ENCODE measurements at regions not wholly inside any gene's neighbourhood (a gene's known extent, or its start where the extent isn't known, plus 50 kb on each side); places are given as distances from the start of the nearest gene placed in this dataset.
A peak's percentile ranks its signal among the peaks of the same experiment; 100 is the strongest.
"Not testable (repeated sequence)": the region's sequence is repeated elsewhere in the genome, so short reads cannot be mapped to it uniquely, and the experiment has no call there.

DNA sequence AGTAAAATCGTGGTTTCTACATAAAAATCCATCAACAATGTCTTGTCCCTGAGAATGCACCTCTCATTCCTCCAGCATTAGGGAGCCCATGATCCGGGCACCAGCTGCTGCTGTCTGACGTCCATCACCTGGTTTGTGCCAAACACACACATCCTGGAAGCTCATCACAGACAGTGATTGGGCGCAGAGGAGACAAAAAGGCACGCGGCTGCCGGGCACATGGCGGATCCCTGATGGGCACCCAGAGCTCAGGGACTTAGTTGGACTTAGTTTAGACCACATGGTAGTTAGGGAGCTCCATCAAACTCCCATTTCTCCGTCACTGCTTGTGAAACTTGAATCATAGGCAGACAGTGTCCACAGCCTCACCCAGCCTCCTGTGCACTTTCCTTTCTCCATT is 1059.3 kb downstream of the TMEM121 start:
- no TSS peak for BruUV-seq (replicated peaks)
- DNase-seq (ENCODE audit: low spot score), result no peak
- ChIA-PET CTCF (interaction anchor here (1.6 kb wide), 1 partner anchor 85 kb away, joined by 4 read pairs; no protein-coding TSS in a partner anchor), POLR2A (ENCODE audit: low non-redundant PET) (no interaction called here)
- Histone ChIP-seq H3K27ac (ENCODE audit: low read depth, low read length, poor library complexity, severe bottlenecking) (no peak overlapping the region), H3K36me3 (ENCODE audit: insufficient read depth, low read length, poor library complexity, severe bottlenecking) (no peaks in the 10 kb centered on the region), H3K9me3 (ENCODE audit: low read depth, low read length, poor library complexity, severe bottlenecking) (no peaks in the 10 kb centered on the region), H3K4me1 (ENCODE audit: insufficient read depth, low read length, poor library complexity, severe bottlenecking) (no peaks in the 10 kb centered on the region), H3K4me3 (ENCODE audit: low read depth, low read length, poor library complexity, severe bottlenecking) (no peak overlapping the region), H3K27me3 (replicated peaks; ENCODE audit: insufficient read depth, low read depth, low read length, poor library complexity) (no peaks in the 10 kb centered on the region)
- no peak for TF ChIP-seq EZH2 (IDR thresholded peaks at IDR 0.05; ENCODE audit: borderline replicate concordance, low read depth, low read length, poor library complexity, severe bottlenecking)
- TF ChIP-seq, protein P1, sequence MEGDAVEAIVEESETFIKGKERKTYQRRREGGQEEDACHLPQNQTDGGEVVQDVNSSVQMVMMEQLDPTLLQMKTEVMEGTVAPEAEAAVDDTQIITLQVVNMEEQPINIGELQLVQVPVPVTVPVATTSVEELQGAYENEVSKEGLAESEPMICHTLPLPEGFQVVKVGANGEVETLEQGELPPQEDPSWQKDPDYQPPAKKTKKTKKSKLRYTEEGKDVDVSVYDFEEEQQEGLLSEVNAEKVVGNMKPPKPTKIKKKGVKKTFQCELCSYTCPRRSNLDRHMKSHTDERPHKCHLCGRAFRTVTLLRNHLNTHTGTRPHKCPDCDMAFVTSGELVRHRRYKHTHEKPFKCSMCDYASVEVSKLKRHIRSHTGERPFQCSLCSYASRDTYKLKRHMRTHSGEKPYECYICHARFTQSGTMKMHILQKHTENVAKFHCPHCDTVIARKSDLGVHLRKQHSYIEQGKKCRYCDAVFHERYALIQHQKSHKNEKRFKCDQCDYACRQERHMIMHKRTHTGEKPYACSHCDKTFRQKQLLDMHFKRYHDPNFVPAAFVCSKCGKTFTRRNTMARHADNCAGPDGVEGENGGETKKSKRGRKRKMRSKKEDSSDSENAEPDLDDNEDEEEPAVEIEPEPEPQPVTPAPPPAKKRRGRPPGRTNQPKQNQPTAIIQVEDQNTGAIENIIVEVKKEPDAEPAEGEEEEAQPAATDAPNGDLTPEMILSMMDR (conservative IDR thresholded peaks at IDR 0.05; ENCODE audit: low read depth, low read length), result no peak
- intact Hi-C loops (cut with micrococcal nuclease; ENCODE audit: unreplicated experiment), result no loop called here

DNA sequence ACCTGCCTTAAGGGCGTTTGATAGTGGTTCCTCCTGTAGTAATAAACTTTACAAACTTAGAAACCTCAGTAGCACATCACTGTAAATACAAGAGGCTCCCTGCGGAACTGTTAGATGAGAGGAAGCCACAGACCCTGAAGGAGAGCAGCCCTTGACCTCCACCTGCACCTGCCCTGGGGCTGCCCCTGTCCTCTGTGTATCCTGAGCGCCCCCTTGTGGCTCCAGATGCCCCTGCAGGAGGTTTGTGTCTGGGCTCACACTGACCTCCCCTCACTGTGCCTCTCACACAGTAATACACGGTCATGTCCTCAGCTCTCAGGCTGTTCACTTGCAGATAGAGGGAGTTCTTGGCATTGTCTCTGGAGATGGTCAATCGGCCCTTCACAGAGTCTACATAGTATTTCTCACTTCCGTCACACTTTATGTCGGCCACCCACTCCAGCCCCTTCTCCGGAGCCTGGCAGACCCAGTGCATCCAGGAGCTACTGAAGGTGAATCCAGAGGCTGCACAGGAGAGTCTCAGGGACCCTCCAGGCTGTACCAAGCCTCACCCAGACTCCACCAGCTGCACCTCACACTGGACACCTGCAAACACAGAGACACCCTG is 1059.8 kb downstream of the TMEM121 start:
- DNase-seq (ENCODE audit: low spot score), result peak; percentile 64
- no peak overlapping the region for H3K4me3 ChIP-seq (ENCODE audit: low read depth, low read length, poor library complexity, severe bottlenecking)
- CTCF ChIA-PET, result interaction anchor here (0.5 to 1.6 kb wide), 2 partner anchors 85 to 180 kb away, joined by 3 to 4 read pairs; no protein-coding TSS in a partner anchor
- intact Hi-C loops (cut with micrococcal nuclease; ENCODE audit: unreplicated experiment), result no loop called here
- no TSS peak for BruUV-seq (replicated peaks)
- TF ChIP-seq, protein P1 (conservative IDR thresholded peaks at IDR 0.05; ENCODE audit: low read depth, low read length), result peak; percentile 89
- TF ChIP-seq EZH2 (IDR thresholded peaks at IDR 0.05; ENCODE audit: borderline replicate concordance, low read depth, low read length, poor library complexity, severe bottlenecking), result no peak
- H3K4me1 ChIP-seq (ENCODE audit: insufficient read depth, low read length, poor library complexity, severe bottlenecking), result no peaks in the 10 kb centered on the region
- no peak overlapping the region for H3K27ac ChIP-seq (ENCODE audit: low read depth, low read length, poor library complexity, severe bottlenecking)
- H3K27me3 ChIP-seq (replicated peaks; ENCODE audit: insufficient read depth, low read depth, low read length, poor library complexity), result no peaks in the 10 kb centered on the region
- no peaks in the 10 kb centered on the region for H3K9me3 ChIP-seq (ENCODE audit: low read depth, low read length, poor library complexity, severe bottlenecking)
- H3K36me3 ChIP-seq (ENCODE audit: insufficient read depth, low read length, poor library complexity, severe bottlenecking), result no peaks in the 10 kb centered on the region
- POLR2A ChIA-PET (ENCODE audit: low non-redundant PET), result no interaction called here

DNA sequence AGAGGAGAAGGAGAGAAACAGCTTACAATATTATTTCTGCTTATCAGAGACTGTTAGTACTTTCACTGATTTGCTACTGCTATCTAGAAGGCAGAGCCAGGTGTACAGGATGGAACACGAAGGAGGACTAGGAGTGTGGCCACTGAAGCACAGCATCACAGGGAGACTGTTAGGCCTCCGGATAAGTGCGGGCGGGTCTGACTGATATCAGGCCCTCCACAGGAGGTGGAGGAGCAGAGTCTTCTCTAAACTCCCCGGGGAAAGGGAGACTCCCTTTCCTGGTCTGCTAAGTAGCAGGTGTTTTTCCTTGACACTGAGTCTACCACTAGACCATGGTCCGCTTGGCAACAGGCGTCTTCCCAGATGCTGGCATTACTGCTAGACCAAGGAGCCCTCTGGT is 1065.2 kb downstream of the TMEM121 start:
- H3K36me3 ChIP-seq (ENCODE audit: insufficient read depth, low read length, poor library complexity, severe bottlenecking); H3K4me1 ChIP-seq (ENCODE audit: insufficient read depth, low read length, poor library complexity, severe bottlenecking); H3K4me3 ChIP-seq (ENCODE audit: low read depth, low read length, poor library complexity, severe bottlenecking); intact Hi-C loops (cut with micrococcal nuclease; ENCODE audit: unreplicated experiment); H3K27me3 ChIP-seq (replicated peaks; ENCODE audit: insufficient read depth, low read depth, low read length, poor library complexity); H3K9me3 ChIP-seq (ENCODE audit: low read depth, low read length, poor library complexity, severe bottlenecking); BruUV-seq (replicated peaks); POLR2A ChIA-PET (ENCODE audit: low non-redundant PET); DNase-seq (ENCODE audit: low spot score); H3K27ac ChIP-seq (ENCODE audit: low read depth, low read length, poor library complexity, severe bottlenecking): not testable (repeated sequence)
- CTCF ChIA-PET, result interaction anchor here (0.6 kb wide), 1 partner anchor 27 kb away, joined by 13 read pairs; no protein-coding TSS in a partner anchor
